SU-DHL-6 (cell line): ENCODE measurements at regions not wholly inside any gene's neighbourhood (a gene's known extent, or its start where the extent isn't known, plus 50 kb on each side); places are given as distances from the start of the nearest gene placed in this dataset.

ENCODE experiments used
- H2AFZ ChIP-seq: fragments of 200-600 bp; sonication (generic); 2 replicates; pipeline ENCODE4 v1.6.1; 2014; ENCODE audit warnings: low read depth, mild to moderate bottlenecking, moderate library complexity, mixed read lengths, antibody characterized with exemption, low read length; ENCODE audit not compliant: severe bottlenecking
- H3F3A ChIP-seq: fragments of 200-600 bp; shearing (Covaris generic); 2 replicates; pipeline ENCODE4 v1.6.0; 2016; ENCODE audit warnings: antibody characterized with exemption, mild to moderate bottlenecking; ENCODE audit not compliant: insufficient read depth
- H3K27ac ChIP-seq: fragments of 200-600 bp; sonication (generic); 2 replicates; pipeline ENCODE4 v1.5.1; 2016; ENCODE audit warnings: low read depth, mild to moderate bottlenecking, low read length, moderate library complexity, mixed read lengths
- H3K27me3 ChIP-seq: fragments of 200-600 bp; sonication (generic), shearing (Covaris generic); 2 replicates; pipeline ENCODE4 v1.6.0; 2014; ENCODE audit warnings: mild to moderate bottlenecking, low read length
- H3K36me3 ChIP-seq: fragments of 200-600 bp; sonication (generic); 2 replicates; pipeline ENCODE4 v1.6.1; 2014; ENCODE audit warnings: mild to moderate bottlenecking, low read length, mixed read lengths
- H3K4me2 ChIP-seq: fragments of 300-600, 200-600 bp; shearing (Covaris generic), sonication (generic); 2 replicates; pipeline ENCODE4 v1.6.0; 2014; ENCODE audit warnings: low read length, low read depth, mild to moderate bottlenecking; ENCODE audit not compliant: poor library complexity, severe bottlenecking
- H3K4me3 ChIP-seq: fragments of 200-600 bp; sonication (generic); 2 replicates; pipeline ENCODE4 v1.5.1; 2014; ENCODE audit warnings: antibody characterized with exemption, low read length, mild to moderate bottlenecking, mixed read lengths; ENCODE audit not compliant: insufficient read depth, poor library complexity, severe bottlenecking
- H3K79me2 ChIP-seq: fragments of 200-600 bp; sonication (generic); 2 replicates; pipeline ENCODE4 v1.6.1; 2014; ENCODE audit warnings: mild to moderate bottlenecking, low read length, moderate library complexity; ENCODE audit not compliant: insufficient read depth
- H3K9ac ChIP-seq: fragments of 200-600 bp; sonication (generic); 2 replicates; pipeline ENCODE4 v1.7.0; 2014; ENCODE audit warnings: mild to moderate bottlenecking, low read length
- H3K9me2 ChIP-seq: fragments of 200-600 bp; sonication (generic); replicated peaks from 2 replicates; pipeline ENCODE4 v1.6.1; 2014; ENCODE audit warnings: low read length; ENCODE audit not compliant: insufficient read depth
- H3K9me3 ChIP-seq: fragments of 200-600 bp; sonication (generic); 2 replicates; pipeline ENCODE4 v1.6.1; 2014; ENCODE audit warnings: low read length, mixed read lengths; ENCODE audit not compliant: insufficient read depth
- H4K20me1 ChIP-seq: fragments of 200-600 bp; sonication (generic); 2 replicates; pipeline ENCODE4 v1.6.1; 2014; ENCODE audit warnings: low read depth, mild to moderate bottlenecking, antibody characterized with exemption, low read length, moderate library complexity, mixed read lengths
- CTCF ChIP-seq: fragments of 200-600 bp; sonication (generic); IDR thresholded peaks from one replicate; pipeline ENCODE4 v1.5.1; 2017; ENCODE audit warnings: antibody characterized with exemption, mild to moderate bottlenecking, low read length, moderate library complexity; ENCODE audit not compliant: insufficient read depth, poor library complexity, severe bottlenecking
- EZH2phosphoT487 ChIP-seq: fragments of 200-600 bp; sonication (generic), shearing (Covaris generic); conservative IDR thresholded peaks from 2 replicates; pipeline ENCODE4 v1.6.1; 2018; ENCODE audit warnings: mild to moderate bottlenecking, antibody characterized with exemption, low read length, moderate library complexity, mixed read lengths

- Histone ChIP-seq H2AFZ (no peak overlapping the region), H3K4me3 (no peak overlapping the region), H3K9me2 (no peaks in the 10 kb centered on the region), H3K27me3 (no peaks in the 10 kb centered on the region), H3K36me3 (no peaks in the 10 kb centered on the region), H4K20me1 (no peaks in the 10 kb centered on the region), H3K9me3 (no peaks in the 10 kb centered on the region), H3K27ac (no peak overlapping the region), H3K9ac (no peak overlapping the region), H3K79me2 (no peaks in the 10 kb centered on the region), H3F3A (no peaks in the 10 kb centered on the region), H3K4me2 (no peak overlapping the region)
- TF ChIP-seq CTCF (no peak), EZH2phosphoT487 (no peak)
Measured at GRCh38 chr2:47999512-47999911, 93.2 kb upstream of the FBXO11 start.

- no peak for TF ChIP-seq EZH2phosphoT487
- no peak for TF ChIP-seq CTCF
- H3K36me3 ChIP-seq, result no peaks in the 10 kb centered on the region
- H3K9me2 ChIP-seq, result no peaks in the 10 kb centered on the region
- H4K20me1 ChIP-seq, result no peaks in the 10 kb centered on the region
- no peak overlapping the region for H3K9ac ChIP-seq
- no peak overlapping the region for H2AFZ ChIP-seq
- H3F3A ChIP-seq, result no peaks in the 10 kb centered on the region
- H3K4me2 ChIP-seq, result no peak overlapping the region
- H3K4me3 ChIP-seq, result no peak overlapping the region
- no peaks in the 10 kb centered on the region for H3K9me3 ChIP-seq
- no peaks in the 10 kb centered on the region for H3K27me3 ChIP-seq
- no peaks in the 10 kb centered on the region for H3K79me2 ChIP-seq
- H3K27ac ChIP-seq, result no peak overlapping the region
Measured at GRCh38 chr2:48001498-48001897, 95.2 kb upstream of the FBXO11 start.

- H3K4me2 ChIP-seq, result no peak overlapping the region
- no peaks in the 10 kb centered on the region for H3K27me3 ChIP-seq
- no peak overlapping the region for H3K9ac ChIP-seq
- H3K9me2 ChIP-seq, result no peaks in the 10 kb centered on the region
- TF ChIP-seq CTCF, result no peak
- TF ChIP-seq EZH2phosphoT487, result no peak
- H3K4me3 ChIP-seq, result no peak overlapping the region
- H3K79me2 ChIP-seq, result no peaks in the 10 kb centered on the region
- H2AFZ ChIP-seq, result no peak overlapping the region
- H4K20me1 ChIP-seq, result no peaks in the 10 kb centered on the region
- H3K27ac ChIP-seq, result no peak overlapping the region
- H3F3A ChIP-seq, result no peaks in the 10 kb centered on the region
- H3K9me3 ChIP-seq, result no peaks in the 10 kb centered on the region
- H3K36me3 ChIP-seq, result no peaks in the 10 kb centered on the region
Measured at GRCh38 chr2:48006094-48006493, 99.8 kb upstream of the FBXO11 start.
